T-helper 2 cell treated with Interferon-gamma antibody and Interleukin-4, amounts not matched to agents 5 μg/mL and 100 μg/mL, for 36 hours (primary cell): ENCODE measurements at regions not wholly inside any gene's neighbourhood (a gene's known extent, or its start where the extent isn't known, plus 50 kb on each side); places are given as distances from the start of the nearest gene placed in this dataset.
"Not testable (repeated sequence)": the region's sequence is repeated elsewhere in the genome, so short reads cannot be mapped to it uniquely, and the experiment has no call there.

Experiments used
- DNase-seq: peaks from one replicate; pipeline ENCODE4 v3.0.0; 2021; ENCODE audit warnings: low spot score
- H3K27ac Mint-ChIP-seq: one replicate; pipeline ENCODE4 v1.8.0; 2021; ENCODE audit warnings: mild to moderate bottlenecking, mixed read lengths
- H3K27me3 Mint-ChIP-seq: one replicate; pipeline ENCODE4 v1.8.0; 2021; ENCODE audit warnings: low read depth, mixed read lengths
- H3K36me3 Mint-ChIP-seq: one replicate; pipeline ENCODE4 v1.8.0; 2021; ENCODE audit warnings: low read depth, mixed read lengths
- H3K4me1 Mint-ChIP-seq: one replicate; pipeline ENCODE4 v1.8.0; 2021; ENCODE audit warnings: low read depth, mixed read lengths
- H3K4me3 Mint-ChIP-seq: one replicate; pipeline ENCODE4 v1.8.0; 2022; ENCODE audit warnings: mild to moderate bottlenecking, moderate library complexity, mixed read lengths
- H3K9me3 Mint-ChIP-seq: one replicate; pipeline ENCODE4 v1.8.0; 2021; ENCODE audit warnings: mixed read lengths

GRCh38 chr10:33657154-33657908, 322.9 kb upstream of the NRP1 start:
- DNase-seq, result no peak
- no peaks in the 10 kb centered on the region for H3K27me3 Mint-ChIP-seq
- H3K9me3 Mint-ChIP-seq, result no peaks in the 10 kb centered on the region
- no peaks in the 10 kb centered on the region for H3K4me1 Mint-ChIP-seq
- no peak overlapping the region for H3K4me3 Mint-ChIP-seq
- no peaks in the 10 kb centered on the region for H3K36me3 Mint-ChIP-seq
- H3K27ac Mint-ChIP-seq, result no peak overlapping the region

DNA sequence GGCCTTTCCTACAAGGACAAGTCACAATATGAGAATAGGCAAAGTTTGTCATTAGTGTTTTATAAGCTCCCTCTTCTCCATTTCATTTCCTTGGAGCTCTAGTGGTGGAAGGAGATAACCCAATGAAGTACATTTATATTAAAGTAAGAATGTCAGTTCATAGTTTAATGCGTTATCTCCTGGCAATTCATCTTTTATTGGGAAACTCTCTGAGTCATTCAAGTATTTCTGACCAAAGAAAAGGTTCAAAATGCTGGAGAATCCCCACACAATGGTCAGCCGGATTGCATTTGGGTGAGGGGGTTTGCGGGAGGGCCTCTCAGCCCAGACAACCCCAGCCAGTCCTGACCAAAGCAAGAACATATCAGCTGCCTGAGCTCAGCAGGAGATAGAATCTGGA, 321.5 kb upstream of the NRP1 start:
- H3K4me3 Mint-ChIP-seq, result no peak overlapping the region
- H3K9me3 Mint-ChIP-seq, result no peaks in the 10 kb centered on the region
- no peak for DNase-seq
- H3K4me1 Mint-ChIP-seq, result no peaks in the 10 kb centered on the region
- no peaks in the 10 kb centered on the region for H3K27me3 Mint-ChIP-seq
- H3K27ac Mint-ChIP-seq, result no peak overlapping the region
- H3K36me3 Mint-ChIP-seq, result no peaks in the 10 kb centered on the region

GRCh38 chr10:33655165-33655815, 320.8 kb upstream of the NRP1 start:
- Mint-ChIP-seq H3K27ac (no peak overlapping the region), H3K4me1 (no peaks in the 10 kb centered on the region), H3K36me3 (no peaks in the 10 kb centered on the region), H3K27me3 (no peaks in the 10 kb centered on the region), H3K9me3 (no peaks in the 10 kb centered on the region), H3K4me3 (no peak overlapping the region)
- DNase-seq, result no peak

- DNase-seq, result no peak
- Mint-ChIP-seq H3K4me3 (no peak overlapping the region), H3K27ac (no peak overlapping the region), H3K4me1 (no peaks in the 10 kb centered on the region), H3K27me3 (no peaks in the 10 kb centered on the region), H3K9me3 (no peaks in the 10 kb centered on the region), H3K36me3 (no peaks in the 10 kb centered on the region)
These were observed 319.3 kb upstream of the NRP1 start for GRCh38 chr10:33653584-33654367.

DNA sequence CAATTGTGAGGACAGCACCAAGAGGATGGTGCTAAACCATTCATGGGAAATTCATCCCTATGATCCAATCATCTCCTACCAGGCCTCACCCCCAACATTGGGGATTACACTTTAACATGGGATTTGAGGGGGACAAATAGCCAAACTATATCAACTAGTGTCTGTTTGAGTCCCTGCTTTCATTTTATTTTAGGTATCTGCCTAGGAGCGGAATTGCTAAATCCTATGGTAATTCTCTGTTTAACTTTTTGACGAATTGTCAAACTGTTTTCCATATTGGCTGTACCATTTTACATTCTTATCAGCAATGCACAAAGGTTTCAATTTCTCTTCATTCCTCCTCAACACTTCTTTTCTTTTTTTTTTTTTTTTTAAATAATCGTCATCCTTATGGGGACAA, 318.4 kb upstream of the NRP1 start:
- DNase-seq, result no peak
- H3K4me3 Mint-ChIP-seq, result no peak overlapping the region
- no peaks in the 10 kb centered on the region for H3K27me3 Mint-ChIP-seq
- H3K36me3 Mint-ChIP-seq, result no peaks in the 10 kb centered on the region
- no peaks in the 10 kb centered on the region for H3K4me1 Mint-ChIP-seq
- no peaks in the 10 kb centered on the region for H3K9me3 Mint-ChIP-seq
- H3K27ac Mint-ChIP-seq, result no peak overlapping the region

DNA sequence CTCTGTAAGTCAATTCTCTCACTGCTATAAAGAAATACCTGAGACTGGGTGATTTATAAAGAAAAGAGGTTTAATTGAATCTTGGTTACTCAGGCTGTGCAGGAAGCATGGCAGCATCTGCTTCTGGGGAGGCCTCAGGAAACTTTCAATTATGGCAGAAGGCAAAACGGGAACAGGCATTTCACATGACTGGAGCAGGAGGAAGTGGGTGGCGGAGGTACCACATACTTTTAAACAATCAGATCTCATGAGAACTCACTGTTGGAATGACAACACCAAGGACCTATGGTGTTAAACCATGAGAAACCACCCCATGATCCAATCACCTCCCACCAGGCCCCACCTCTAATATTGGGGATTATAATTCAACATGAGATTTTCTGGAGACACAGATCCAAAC, 315.7 kb upstream of the NRP1 start:
- H3K27me3 Mint-ChIP-seq, H3K27ac Mint-ChIP-seq, H3K9me3 Mint-ChIP-seq, H3K4me3 Mint-ChIP-seq, H3K4me1 Mint-ChIP-seq, H3K36me3 Mint-ChIP-seq, DNase-seq: not testable (repeated sequence)

DNA sequence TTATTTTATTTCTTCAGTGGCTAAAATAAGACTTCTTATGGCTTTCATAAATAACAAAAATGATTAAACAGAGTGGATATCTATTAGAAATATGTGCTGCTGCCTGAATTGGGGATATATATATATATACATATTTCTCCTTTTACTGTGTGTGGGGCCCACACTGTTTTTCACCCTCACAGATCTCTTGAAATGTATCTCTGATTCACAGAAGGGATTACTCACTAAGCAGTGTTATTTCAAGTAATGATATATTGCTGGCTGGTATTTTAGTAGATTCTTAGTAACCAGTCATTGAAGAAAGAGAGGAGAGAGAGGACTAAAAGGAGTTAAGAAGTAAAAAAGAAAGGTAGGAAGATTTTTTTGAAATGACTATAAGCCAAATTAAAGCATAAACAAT, 308.6 kb upstream of the NRP1 start:
- H3K27me3 Mint-ChIP-seq, result no peaks in the 10 kb centered on the region
- DNase-seq, result no peak
- no peak overlapping the region for H3K27ac Mint-ChIP-seq
- no peaks in the 10 kb centered on the region for H3K4me1 Mint-ChIP-seq
- H3K4me3 Mint-ChIP-seq, result no peak overlapping the region
- H3K36me3 Mint-ChIP-seq, result no peaks in the 10 kb centered on the region
- no peaks in the 10 kb centered on the region for H3K9me3 Mint-ChIP-seq

DNA sequence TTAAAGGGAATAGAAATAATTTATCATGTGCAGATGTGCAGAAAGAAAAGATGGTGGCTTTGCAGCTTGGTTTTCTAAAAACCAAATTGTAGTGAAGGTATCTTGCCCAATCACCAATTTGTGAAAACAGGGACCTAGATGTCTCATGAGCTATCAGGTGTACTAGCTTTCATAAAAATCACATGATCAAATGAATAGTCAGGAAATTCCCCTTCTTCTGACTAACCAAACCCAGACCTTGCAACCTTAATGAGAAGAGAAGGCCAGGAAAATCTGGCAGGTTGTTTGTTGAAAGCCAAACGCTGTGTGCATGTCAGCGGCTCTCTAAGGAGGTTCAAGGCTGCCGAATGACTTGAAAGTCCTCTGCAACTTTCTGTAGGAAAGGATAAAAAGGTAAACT, 304.4 kb upstream of the NRP1 start:
- no peaks in the 10 kb centered on the region for H3K4me1 Mint-ChIP-seq

DNA sequence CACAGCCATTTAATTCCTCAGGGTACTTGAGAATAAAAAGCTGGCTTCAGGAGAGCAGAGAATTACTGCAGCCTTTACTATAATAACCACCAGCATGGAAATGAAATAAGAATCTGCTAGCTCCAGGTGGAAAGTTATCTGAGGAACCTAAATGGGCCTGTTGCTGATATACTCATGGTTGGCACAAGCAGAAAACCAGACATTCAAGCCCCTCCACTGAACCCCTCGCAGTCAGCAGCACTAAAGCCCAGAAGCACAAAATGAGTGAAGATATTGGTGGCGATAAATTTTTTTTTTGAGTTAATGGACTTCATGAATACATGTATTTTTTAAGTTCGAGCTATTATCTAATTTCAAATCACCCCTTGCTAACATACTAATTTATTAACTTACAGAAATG, 303.9 kb upstream of the NRP1 start:
- Mint-ChIP-seq H3K4me3 (no peak overlapping the region), H3K4me1 (no peaks in the 10 kb centered on the region), H3K9me3 (no peaks in the 10 kb centered on the region), H3K27ac (no peak overlapping the region), H3K27me3 (no peaks in the 10 kb centered on the region), H3K36me3 (no peaks in the 10 kb centered on the region)
- DNase-seq, result no peak

More for the DNA sequence above, 304.4 kb upstream of the NRP1 start:
- H3K36me3 Mint-ChIP-seq, result no peaks in the 10 kb centered on the region
- DNase-seq, result no peak
- no peak overlapping the region for H3K4me3 Mint-ChIP-seq
- H3K9me3 Mint-ChIP-seq, result no peaks in the 10 kb centered on the region
- H3K27me3 Mint-ChIP-seq, result no peaks in the 10 kb centered on the region
- H3K27ac Mint-ChIP-seq, result no peak overlapping the region

DNA sequence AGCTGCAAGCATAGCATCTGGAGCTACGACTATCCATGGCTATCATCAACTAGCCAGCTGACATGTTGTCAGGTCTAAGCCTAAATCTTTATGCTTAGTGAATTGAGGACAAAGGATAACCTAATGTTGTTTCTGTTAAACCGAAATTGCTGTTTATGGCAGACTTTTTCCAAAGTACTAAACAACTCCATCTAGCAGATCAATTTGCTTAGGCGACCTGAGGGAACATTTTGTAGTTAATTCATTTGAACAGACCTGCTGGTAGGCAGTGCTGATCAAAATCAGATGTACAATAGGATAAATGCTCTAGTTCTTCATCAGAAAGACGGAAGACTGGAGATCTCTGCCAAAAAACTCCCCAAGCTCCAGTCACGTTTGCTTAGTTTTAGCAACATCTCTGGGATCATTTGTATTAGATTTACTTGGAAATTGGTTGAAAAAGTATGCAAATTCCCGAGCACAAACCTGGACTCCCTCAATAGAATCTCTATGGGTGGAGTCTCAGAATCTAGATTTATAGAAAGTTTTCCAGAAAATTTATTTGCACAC, 301.6 kb upstream of the NRP1 start:
- Mint-ChIP-seq H3K36me3 (no peaks in the 10 kb centered on the region), H3K4me1 (no peaks in the 10 kb centered on the region), H3K4me3 (no peak overlapping the region), H3K27ac (no peak overlapping the region), H3K27me3 (no peaks in the 10 kb centered on the region), H3K9me3 (no peaks in the 10 kb centered on the region)
- no peak for DNase-seq

DNA sequence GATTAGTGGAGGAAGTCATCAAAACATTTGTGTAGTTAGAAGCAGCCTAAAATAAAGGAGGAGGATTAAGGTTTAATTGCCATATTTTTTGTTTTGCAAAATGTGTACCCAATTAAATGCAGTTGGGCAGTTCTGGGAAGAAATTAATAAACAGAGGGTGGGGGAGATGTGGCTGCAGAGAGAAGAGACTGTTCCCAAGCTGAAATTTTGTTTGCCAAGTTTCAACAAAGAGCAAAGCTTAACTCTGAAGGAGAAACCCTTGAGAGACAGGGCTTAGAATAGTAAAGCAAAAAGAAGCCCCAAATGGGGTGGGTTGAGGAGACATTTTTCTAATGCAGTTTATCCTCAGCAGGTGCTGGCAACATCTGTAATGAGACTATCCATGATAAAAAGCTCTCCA, 298.0 kb upstream of the NRP1 start:
- Mint-ChIP-seq H3K27ac (no peak overlapping the region), H3K27me3 (no peaks in the 10 kb centered on the region), H3K4me1 (no peaks in the 10 kb centered on the region), H3K9me3 (no peaks in the 10 kb centered on the region), H3K4me3 (no peak overlapping the region), H3K36me3 (no peaks in the 10 kb centered on the region)
- no peak for DNase-seq

DNA sequence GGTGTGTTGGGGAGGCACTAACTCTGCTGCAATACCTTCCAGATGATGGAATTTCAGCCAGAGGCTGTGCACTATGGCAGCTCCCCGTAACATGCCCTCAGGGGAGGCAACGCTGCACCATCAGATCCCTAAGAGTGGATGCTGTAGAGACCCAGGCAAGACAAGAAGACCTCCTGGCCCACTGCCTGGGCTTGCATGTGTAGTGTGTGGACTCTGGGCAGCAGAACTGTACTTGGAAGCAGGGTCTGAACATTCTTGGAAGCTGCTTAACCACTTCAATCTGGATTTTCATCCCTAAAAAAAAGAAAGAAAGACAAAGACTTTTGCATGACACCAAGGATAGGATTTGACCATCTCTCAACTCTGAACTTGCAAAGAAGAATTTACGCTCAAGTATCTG, 297.5 kb upstream of the NRP1 start:
- H3K27me3 Mint-ChIP-seq, result no peaks in the 10 kb centered on the region
- DNase-seq, result no peak
- H3K9me3 Mint-ChIP-seq, result no peaks in the 10 kb centered on the region
- H3K27ac Mint-ChIP-seq, result no peak overlapping the region
- no peaks in the 10 kb centered on the region for H3K36me3 Mint-ChIP-seq
- no peaks in the 10 kb centered on the region for H3K4me1 Mint-ChIP-seq
- H3K4me3 Mint-ChIP-seq, result no peak overlapping the region

- no peak overlapping the region for H3K4me3 Mint-ChIP-seq
- H3K4me1 Mint-ChIP-seq, result no peaks in the 10 kb centered on the region
- no peaks in the 10 kb centered on the region for H3K27me3 Mint-ChIP-seq
These were observed 296.3 kb upstream of the NRP1 start for GRCh38 chr10:33630761-33631160.

DNA sequence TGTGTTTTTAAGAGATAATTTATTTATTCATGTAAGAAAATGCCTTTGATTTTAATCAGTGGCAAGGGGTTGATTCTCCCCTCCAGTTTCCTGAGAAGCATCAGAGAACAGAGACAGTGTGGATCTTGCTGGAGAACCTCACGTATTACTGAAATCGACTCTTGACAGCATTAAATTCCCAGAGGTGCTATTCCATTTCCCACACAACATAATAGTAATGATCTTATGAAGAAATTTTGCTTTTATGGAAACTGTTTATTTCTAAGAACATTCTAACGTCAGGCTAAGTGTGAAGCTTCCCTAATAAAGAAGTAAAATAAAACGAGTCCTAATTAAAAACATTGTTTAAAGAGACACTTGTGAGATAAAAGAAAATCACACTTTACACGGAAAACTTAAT, 293.1 kb upstream of the NRP1 start:
- H3K4me3 Mint-ChIP-seq, result no peak overlapping the region
- H3K27ac Mint-ChIP-seq, result no peak overlapping the region
- no peaks in the 10 kb centered on the region for H3K27me3 Mint-ChIP-seq
- H3K36me3 Mint-ChIP-seq, result no peaks in the 10 kb centered on the region
- DNase-seq, result no peak
- no peaks in the 10 kb centered on the region for H3K9me3 Mint-ChIP-seq
- H3K4me1 Mint-ChIP-seq, result no peaks in the 10 kb centered on the region

More at GRCh38 chr10:33630761-33631160, 296.3 kb upstream of the NRP1 start:
- no peaks in the 10 kb centered on the region for H3K36me3 Mint-ChIP-seq
- no peaks in the 10 kb centered on the region for H3K9me3 Mint-ChIP-seq
- no peak overlapping the region for H3K27ac Mint-ChIP-seq
- DNase-seq, result no peak
